HepG2 (cell line): ENCODE measurements at regions not wholly inside any gene's neighbourhood (a gene's known extent, or its start where the extent isn't known, plus 50 kb on each side); places are given as distances from the start of the nearest gene placed in this dataset.

ENCODE experiments used
- ATAC-seq: fragments of 200-7000 bp; cut with Tn5 transposase; 3 replicates; pipeline ENCODE4 v1.9.1; 2020; ENCODE audit warnings: mild to moderate bottlenecking, moderate library complexity
- BruUV-seq: library from RNA; stranded (reverse); fragments of 400-500 nt; replicated peaks from 2 replicates; lab custom pipeline; 2021; lab: Mats Ljungman, UMichigan
- CTCF ChIA-PET: fragments of 300-600 bp; formaldehyde crosslinking; extraction: SDS; loops from one replicate; lab custom pipeline; 2021; ENCODE audit warnings: low total read pairs, inconsistent platforms, low intra/inter-chr PET ratio; lab: Yijun Ruan, JAX
- POLR2A ChIA-PET: fragments of 350-600 bp; sonication (Branson Sonifier 250); formaldehyde crosslinking; loops from one replicate; lab custom pipeline; 2020; ENCODE audit warnings: antibody characterized with exemption, inconsistent platforms; lab: Yijun Ruan, JAX
- DNase-seq: peaks from one replicate; pipeline ENCODE4 v3.0.0-alpha.2; 2015; ENCODE audit warnings: low spot score
- FAIRE-seq: peaks from 3 replicates; lab custom pipeline; 2011; peaks lifted over from hg19 to GRCh38; lab: Jason Lieb, UNC
- H2AFZ ChIP-seq: one replicate; pipeline ENCODE4 v1.6.1; 2011; ENCODE audit warnings: low read length, inconsistent platforms
- H3K27ac ChIP-seq: fragments of 300-600 bp; 3 replicates; pipeline ENCODE4 v1.8.0; 2011; ENCODE audit warnings: mixed run types, mild to moderate bottlenecking, mixed read lengths, low read length, inconsistent platforms; ENCODE audit not compliant: insufficient read depth; ENCODE audit errors: extremely low read length
- H3K27me3 ChIP-seq, 2 experiments: fragments of 200-600 bp in 1 of 2; 2 replicates in 1 of 2; 3 replicates in 1 of 2; pipeline versions ENCODE4 v1.6.0 to v1.8.0; 2011; ENCODE audit warnings: low read length in 2 of 2, mild to moderate bottlenecking in 2 of 2, moderate library complexity in 2 of 2, inconsistent platforms in 1 of 2; ENCODE audit not compliant: insufficient read depth in 2 of 2, control insufficient read depth in 1 of 2
- H3K36me3 ChIP-seq, 2 experiments: fragments of 200-600 bp in 1 of 2; replicated peaks in 1 of 2; 2 replicates in 1 of 2; 3 replicates in 1 of 2; pipeline versions ENCODE4 v1.5.1 to v1.8.0; 2011; ENCODE audit warnings: low read length in 2 of 2, inconsistent platforms in 1 of 2; ENCODE audit not compliant: insufficient read depth in 2 of 2, control insufficient read depth in 1 of 2
- H3K4me1 ChIP-seq: 2 replicates; pipeline ENCODE4 v1.5.1; 2012; ENCODE audit warnings: low read length, inconsistent platforms; ENCODE audit not compliant: insufficient read depth
- H3K4me2 ChIP-seq: 2 replicates; pipeline ENCODE4 v1.6.0; 2011; ENCODE audit warnings: low read depth, low read length, inconsistent platforms
- H3K4me3 ChIP-seq, 3 experiments: fragments of 200-600 bp in 1 of 3; sonication (generic), shearing (Covaris generic) in 1 of 3; replicated peaks in 1 of 3; 2 replicates each; pipeline ENCODE4 v1.5.1; 2011 to 2016; ENCODE audit warnings: low read length in 3 of 3, inconsistent platforms in 2 of 3, low read depth in 2 of 3, mild to moderate bottlenecking in 2 of 3, control low read depth in 1 of 3, mixed read lengths in 1 of 3; ENCODE audit not compliant: insufficient read depth in 1 of 3
- H3K79me2 ChIP-seq: one replicate; pipeline ENCODE4 v1.6.1; 2011; ENCODE audit warnings: low read length, inconsistent platforms; ENCODE audit not compliant: insufficient read depth
- H3K9ac ChIP-seq: 2 replicates; pipeline ENCODE4 v1.6.0; 2011; ENCODE audit warnings: mild to moderate bottlenecking, low read depth, low read length, inconsistent platforms; ENCODE audit not compliant: insufficient read depth
- H3K9me3 ChIP-seq: 2 replicates; pipeline ENCODE4 v1.5.1; 2012; ENCODE audit warnings: mild to moderate bottlenecking, low read length
- H4K20me1 ChIP-seq: 2 replicates; pipeline ENCODE4 v1.6.0; 2011; ENCODE audit warnings: inconsistent platforms, mild to moderate bottlenecking, low read length, moderate library complexity; ENCODE audit not compliant: insufficient read depth
- AFF4 ChIP-seq: sonication (generic); formaldehyde crosslinking; IDR thresholded peaks from 2 replicates; pipeline ENCODE4 v1.4.0; 2020; ENCODE audit warnings: missing genetic modification reagents
- JARID2 ChIP-seq: sonication (generic); formaldehyde crosslinking; IDR thresholded peaks from 2 replicates; pipeline ENCODE4 v1.8.1; 2023; ENCODE audit warnings: missing genetic modification reagents, inconsistent platforms; ENCODE audit not compliant: insufficient replicate concordance
- KAT8 ChIP-seq: IDR thresholded peaks from 2 replicates; pipeline ENCODE4 v1.6.1; 2016; ENCODE audit warnings: missing genetic modification reagents, missing compliant biosample characterization
- NFATC3 ChIP-seq: sonication (generic); formaldehyde crosslinking; IDR thresholded peaks from 2 replicates; pipeline ENCODE4 v1.5.1; 2020; ENCODE audit warnings: mild to moderate bottlenecking, missing genetic modification reagents
- RNF219 ChIP-seq: sonication (generic); formaldehyde crosslinking; IDR thresholded peaks from 2 replicates; pipeline ENCODE4 v1.5.0; 2020; ENCODE audit warnings: mild to moderate bottlenecking, missing genetic modification reagents
- WGBS: methylation state at CpG from one replicate; pipeline ENCODE4 v1.1.6; 2017; ENCODE audit warnings: low lambda C conversion rate; 5-methylcytosine and 5-hydroxymethylcytosine counted together
- in situ Hi-C: cut with HindIII; loops from 2 replicates; pipeline ENCODE4 v1.10.0; 2017; ENCODE audit warnings: low pct_unique_long_range_greater_than_20kb; ENCODE audit not compliant: extremely low pct_ligation_motif_present
- intact Hi-C: fragments of 100-400 bp; cut with micrococcal nuclease; formaldehyde crosslinking; loops from one replicate; pipeline ENCODE4 v1.10.0; 2022; ENCODE audit not compliant: unreplicated experiment

- ChIA-PET POLR2A (no interaction called here), CTCF (no interaction called here)
- Histone ChIP-seq H3K27ac (no peak overlapping the region), H3K4me1 (peaks cover 9% of the 10 kb centered on the region; the same call in 1 of the 2 replicates), H3K4me2 (no peak overlapping the region), H3K27me3 (no peaks in the 10 kb centered on the region), H2AFZ (no peak overlapping the region), H3K36me3 (no peaks in the 10 kb centered on the region), H4K20me1 (no peaks in the 10 kb centered on the region), H3K4me3 (no peak overlapping the region), H3K9me3 (no peaks in the 10 kb centered on the region), H3K9ac (no peak overlapping the region), H3K79me2 (no peaks in the 10 kb centered on the region)
- in situ Hi-C loops, result no loop called here
- no peak for FAIRE-seq
- intact Hi-C loops, result no loop called here
- BruUV-seq, result no TSS peak
- TF ChIP-seq AFF4 (CRISPR knock-in tag) (no peak), RNF219 (no peak), NFATC3 (CRISPR knock-in tag) (no peak), JARID2 (no peak), KAT8 (CRISPR knock-in tag) (no peak)
- no peak for DNase-seq
- ATAC-seq, result no peak
- 0% methylated on average over 8 of the region's 8 CpGs for WGBS
Observed at GRCh38 chr22:27070594-27070993, 413.2 kb downstream of the MIAT start.
